Natural killer cell (primary cell): ENCODE measurements at regions not wholly inside any gene's neighbourhood (a gene's known extent, or its start where the extent isn't known, plus 50 kb on each side); places are given as distances from the start of the nearest gene placed in this dataset.

Source experiments
- ATAC-seq, 3 donors: fragments of 150-1000 bp in 2 of 3; fragments of 200-7000 bp in 1 of 3; cut with Tn5 transposase; 1 replicate in 1 of 3; 2 replicates in 2 of 3; pipeline ENCODE4 v1.10.0; 2021; ENCODE audit warnings: mild to moderate bottlenecking in 2 of 3, moderate library complexity in 2 of 3
- DNase-seq, 2 donors: peaks; one replicate each; pipeline versions ENCODE4 v3.0.0 to v3.0.0-alpha.2; 2013 to 2021; ENCODE audit warnings: mixed read lengths in 1 of 2
- H3K27ac ChIP-seq: one replicate; pipeline ENCODE4 v1.5.1; 2013; ENCODE audit warnings: mild to moderate bottlenecking, low read length
- H3K27me3 ChIP-seq: one replicate; pipeline ENCODE4 v1.6.1; 2013; ENCODE audit warnings: low read length; ENCODE audit not compliant: control insufficient read depth, insufficient read depth
- H3K36me3 ChIP-seq: one replicate; pipeline ENCODE4 v1.6.1; 2013; ENCODE audit warnings: low read length; ENCODE audit not compliant: control insufficient read depth, insufficient read depth
- H3K4me1 ChIP-seq: one replicate; pipeline ENCODE4 v1.6.1; 2013; ENCODE audit warnings: low read length; ENCODE audit not compliant: control insufficient read depth, insufficient read depth
- H3K4me3 ChIP-seq: one replicate; pipeline ENCODE4 v1.5.1; 2013; ENCODE audit warnings: low read length
- H3K9me3 ChIP-seq: one replicate; pipeline ENCODE4 v1.6.1; 2013; ENCODE audit warnings: low read length; ENCODE audit not compliant: control insufficient read depth, insufficient read depth
- H3K27ac Mint-ChIP-seq, 2 donors: one replicate each; pipeline ENCODE4 v1.8.0; 2022; ENCODE audit warnings: mild to moderate bottlenecking in 2 of 2, mixed read lengths in 2 of 2, moderate library complexity in 1 of 2
- H3K27me3 Mint-ChIP-seq, 2 donors: one replicate each; pipeline ENCODE4 v1.8.0; 2022; ENCODE audit warnings: low read depth in 2 of 2, mixed read lengths in 2 of 2
- H3K36me3 Mint-ChIP-seq: one replicate; pipeline ENCODE4 v1.8.0; 2022; ENCODE audit warnings: mixed read lengths
- H3K4me1 Mint-ChIP-seq, 2 donors: one replicate each; pipeline ENCODE4 v1.8.0; 2022; ENCODE audit warnings: mixed read lengths in 2 of 2
- H3K4me3 Mint-ChIP-seq: one replicate; pipeline ENCODE4 v1.8.0; 2022; ENCODE audit warnings: mild to moderate bottlenecking, moderate library complexity, mixed read lengths
- H3K9me3 Mint-ChIP-seq, 2 donors: one replicate each; pipeline ENCODE4 v1.8.0; 2022; ENCODE audit warnings: mixed read lengths in 2 of 2
- CTCF ChIP-seq: fragments of 200-600 bp; IDR thresholded peaks from one replicate; pipeline ENCODE4 v1.8.0; 2022; ENCODE audit warnings: antibody characterized with exemption
- WGBS: methylation state at CpG from one replicate; pipeline ENCODE4 v1.1.7; 2013; ENCODE audit warnings: missing lambda C conversion rate; ENCODE audit not compliant: insufficient coverage; 5-methylcytosine and 5-hydroxymethylcytosine counted together
- intact Hi-C: fragments of 100-400 bp; cut with micrococcal nuclease; formaldehyde crosslinking; loops from one replicate; pipeline ENCODE4 v1.14.2; 2022

- intact Hi-C loops: no loop called here
- Mint-ChIP-seq H3K4me1 (no peaks in the 10 kb centered on the region), H3K27ac (no peak overlapping the region), H3K9me3 (peaks cover 19 to 37% of the 10 kb centered on the region in 2 donors), H3K27me3 (no peaks in the 10 kb centered on the region), H3K36me3 (peaks cover 6% of the 10 kb centered on the region), H3K4me3 (no peak overlapping the region)
- H3K27me3 ChIP-seq: no peaks in the 10 kb centered on the region
- ATAC-seq (no peak), DNase-seq (no peak)
- no peaks in the 10 kb centered on the region for H3K36me3 ChIP-seq
- H3K4me1 ChIP-seq: no peaks in the 10 kb centered on the region
- 74% methylated on average over 3 of the region's 3 CpGs for WGBS
- no peak overlapping the region for H3K4me3 ChIP-seq
- H3K27ac ChIP-seq: no peak overlapping the region
- H3K9me3 ChIP-seq: peaks cover 13% of the 10 kb centered on the region
- TF ChIP-seq CTCF: no peak
Measured at GRCh38 chr6:54491431-54491830, 183.2 kb downstream of the TINAG start.

GRCh38 chr6:54493138-54493537 is 184.9 kb downstream of the TINAG start:
- no peaks in the 10 kb centered on the region for H3K36me3 ChIP-seq
- no peaks in the 10 kb centered on the region for H3K27me3 Mint-ChIP-seq
- no peak for DNase-seq
- H3K4me1 ChIP-seq: no peaks in the 10 kb centered on the region
- peaks cover 13% of the 10 kb centered on the region for H3K9me3 ChIP-seq
- ATAC-seq: no peak
- H3K27me3 ChIP-seq: no peaks in the 10 kb centered on the region
- no peak for TF ChIP-seq CTCF
- no peak overlapping the region for H3K4me3 ChIP-seq
- H3K27ac Mint-ChIP-seq: no peak overlapping the region
- peaks cover 17 to 43% of the 10 kb centered on the region in 2 donors for H3K9me3 Mint-ChIP-seq
- peaks cover 6% of the 10 kb centered on the region for H3K36me3 Mint-ChIP-seq
- no peak overlapping the region for H3K4me3 Mint-ChIP-seq
- intact Hi-C loops: no loop called here
- no peaks in the 10 kb centered on the region for H3K4me1 Mint-ChIP-seq
- H3K27ac ChIP-seq: no peak overlapping the region

GRCh38 chr6:54503144-54503543 is 194.9 kb downstream of the TINAG start:
- Mint-ChIP-seq H3K4me1 (no peaks in the 10 kb centered on the region), H3K36me3 (no peaks in the 10 kb centered on the region), H3K27me3 (no peaks in the 10 kb centered on the region), H3K9me3 (peaks cover 7 to 11% of the 10 kb centered on the region in 2 donors), H3K27ac (no peak overlapping the region), H3K4me3 (no peak overlapping the region)
- no peak overlapping the region for H3K4me3 ChIP-seq
- TF ChIP-seq CTCF: no peak
- no peaks in the 10 kb centered on the region for H3K9me3 ChIP-seq
- DNase-seq (no peak), ATAC-seq (no peak)
- no peaks in the 10 kb centered on the region for H3K36me3 ChIP-seq
- no peaks in the 10 kb centered on the region for H3K4me1 ChIP-seq
- 100% methylated on average over 1 of the region's 1 CpG for whole genome bisulfite sequencing
- H3K27ac ChIP-seq: no peak overlapping the region
- no peaks in the 10 kb centered on the region for H3K27me3 ChIP-seq
- intact Hi-C loops: no loop called here

GRCh38 chr6:54515013-54515412 is 206.8 kb downstream of the TINAG start:
- H3K27me3 Mint-ChIP-seq: no peaks in the 10 kb centered on the region
- H3K4me3 Mint-ChIP-seq: no peak overlapping the region
- WGBS: 67% methylated on average over 1 of the region's 2 CpGs
- intact Hi-C loops: no loop called here
- no peaks in the 10 kb centered on the region for H3K4me1 ChIP-seq
- H3K4me1 Mint-ChIP-seq: no peaks in the 10 kb centered on the region
- H3K27ac ChIP-seq: no peak overlapping the region
- no peak for TF ChIP-seq CTCF
- no peak for DNase-seq
- no peaks in the 10 kb centered on the region for H3K9me3 ChIP-seq
- no peaks in the 10 kb centered on the region for H3K27me3 ChIP-seq
- H3K4me3 ChIP-seq: no peak overlapping the region
- H3K9me3 Mint-ChIP-seq: peaks cover 5 to 19% of the 10 kb centered on the region in 2 donors
- no peaks in the 10 kb centered on the region for H3K36me3 Mint-ChIP-seq
- no peaks in the 10 kb centered on the region for H3K36me3 ChIP-seq
- ATAC-seq: no peak
- H3K27ac Mint-ChIP-seq: no peak overlapping the region
